GM10248 (cell line): ENCODE measurements at regions not wholly inside any gene's neighbourhood (a gene's known extent, or its start where the extent isn't known, plus 50 kb on each side); places are given as distances from the start of the nearest gene placed in this dataset.

ENCODE experiments used
- CTCF ChIA-PET: fragments of 300-600 bp; sonication (Branson Sonifier 250); formaldehyde crosslinking; extraction: SDS; loops from one replicate; lab custom pipeline; 2021; ENCODE audit warnings: antibody characterized with exemption; lab: Yijun Ruan, JAX
- POLR2A ChIA-PET: fragments of 350-650 bp; sonication (Branson Sonifier 250); formaldehyde crosslinking; extraction: SDS; loops from one replicate; lab custom pipeline; 2020; ENCODE audit warnings: antibody characterized with exemption; lab: Yijun Ruan, JAX
- DNase-seq: peaks from one replicate; pipeline ENCODE4 v3.0.0; 2012; ENCODE audit errors: extremely low spot score
- TF ChIP-seq, protein P1 (sequence below): IDR thresholded peaks from 2 replicates; pipeline ENCODE4 v1.5.1; 2012; ENCODE audit warnings: mild to moderate bottlenecking, low read depth; ENCODE audit errors: extremely low read depth, missing control alignments, control extremely low read depth

DNA sequence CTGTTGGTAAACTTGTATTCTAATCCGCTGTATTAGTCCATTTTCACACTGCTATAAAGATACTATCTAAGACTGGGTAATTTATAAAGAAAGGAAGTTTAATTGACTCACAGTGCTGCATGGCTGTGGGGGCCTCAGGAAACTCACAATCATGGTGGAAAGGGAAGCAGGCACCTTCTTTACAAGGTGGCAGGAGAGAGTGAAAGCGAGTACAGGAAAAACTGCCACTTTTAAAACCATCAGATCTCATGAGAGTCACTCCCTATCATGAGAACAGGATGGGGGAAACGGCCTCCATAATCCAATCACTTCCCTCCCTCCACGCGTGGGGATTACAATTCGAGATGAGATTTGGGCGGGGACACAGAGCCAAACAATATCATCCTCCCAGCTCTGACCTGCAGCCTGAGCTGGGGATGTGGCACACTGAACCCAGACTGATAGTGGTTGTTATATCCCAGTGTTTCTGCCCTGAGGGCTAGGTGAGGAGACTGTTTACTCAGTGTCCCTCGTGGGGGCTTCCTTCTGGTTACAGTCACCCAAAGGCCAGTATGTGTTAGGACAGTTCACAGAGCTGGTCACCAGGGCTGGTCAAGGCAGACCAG lies 488.3 kb downstream of the KDM4C start:
- DNase-seq: no peak
- ChIA-PET POLR2A (no interaction called here), CTCF (interaction anchor here (1.1 to 1.8 kb wide), 3 partner anchors 8 to 14 kb away, joined by 3 to 5 read pairs (median 5); no protein-coding TSS in a partner anchor)
- TF ChIP-seq, protein P1, sequence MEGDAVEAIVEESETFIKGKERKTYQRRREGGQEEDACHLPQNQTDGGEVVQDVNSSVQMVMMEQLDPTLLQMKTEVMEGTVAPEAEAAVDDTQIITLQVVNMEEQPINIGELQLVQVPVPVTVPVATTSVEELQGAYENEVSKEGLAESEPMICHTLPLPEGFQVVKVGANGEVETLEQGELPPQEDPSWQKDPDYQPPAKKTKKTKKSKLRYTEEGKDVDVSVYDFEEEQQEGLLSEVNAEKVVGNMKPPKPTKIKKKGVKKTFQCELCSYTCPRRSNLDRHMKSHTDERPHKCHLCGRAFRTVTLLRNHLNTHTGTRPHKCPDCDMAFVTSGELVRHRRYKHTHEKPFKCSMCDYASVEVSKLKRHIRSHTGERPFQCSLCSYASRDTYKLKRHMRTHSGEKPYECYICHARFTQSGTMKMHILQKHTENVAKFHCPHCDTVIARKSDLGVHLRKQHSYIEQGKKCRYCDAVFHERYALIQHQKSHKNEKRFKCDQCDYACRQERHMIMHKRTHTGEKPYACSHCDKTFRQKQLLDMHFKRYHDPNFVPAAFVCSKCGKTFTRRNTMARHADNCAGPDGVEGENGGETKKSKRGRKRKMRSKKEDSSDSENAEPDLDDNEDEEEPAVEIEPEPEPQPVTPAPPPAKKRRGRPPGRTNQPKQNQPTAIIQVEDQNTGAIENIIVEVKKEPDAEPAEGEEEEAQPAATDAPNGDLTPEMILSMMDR: no peak

GRCh38 chr9:7243838-7244237 lies 486.1 kb downstream of the KDM4C start:
- TF ChIP-seq, protein P1: no peak
- ChIA-PET CTCF (interaction anchor here (1.2 to 1.5 kb wide), 2 partner anchors 10 to 15 kb away, joined by 4 to 7 read pairs; no protein-coding TSS in a partner anchor), POLR2A (no interaction called here)
- no peak for DNase-seq

DNA sequence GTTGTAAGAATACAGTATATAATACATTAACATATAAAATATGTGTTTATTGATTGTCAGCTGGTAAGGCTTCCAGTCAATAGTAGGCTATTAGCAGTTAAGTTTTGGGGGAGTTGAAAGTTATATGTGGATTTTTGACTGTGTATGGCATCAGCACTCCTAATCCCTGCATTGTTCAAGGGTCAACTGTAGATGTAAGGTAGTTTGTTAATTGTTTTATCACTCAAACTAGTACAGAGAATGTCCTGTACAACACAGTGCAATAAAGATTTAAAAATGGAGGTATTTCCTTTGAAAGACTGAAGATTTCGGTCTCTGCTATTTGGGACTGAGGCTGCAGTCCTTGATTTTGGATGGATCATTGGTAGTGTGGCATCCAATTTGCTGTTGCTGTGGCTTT lies 484.4 kb downstream of the KDM4C start:
- TF ChIP-seq, protein P1: no peak
- ChIA-PET CTCF (no interaction called here), POLR2A (no interaction called here)
- DNase-seq: no peak

GRCh38 chr9:7241694-7242093 lies 483.9 kb downstream of the KDM4C start:
- TF ChIP-seq, protein P1: no peak
- no peak for DNase-seq
- ChIA-PET CTCF (no interaction called here), POLR2A (no interaction called here)

- DNase-seq: no peak
- TF ChIP-seq, protein P1: no peak
- ChIA-PET POLR2A (no interaction called here), CTCF (no interaction called here)
Observed at GRCh38 chr9:7240569-7241311, 483.0 kb downstream of the KDM4C start.

DNA sequence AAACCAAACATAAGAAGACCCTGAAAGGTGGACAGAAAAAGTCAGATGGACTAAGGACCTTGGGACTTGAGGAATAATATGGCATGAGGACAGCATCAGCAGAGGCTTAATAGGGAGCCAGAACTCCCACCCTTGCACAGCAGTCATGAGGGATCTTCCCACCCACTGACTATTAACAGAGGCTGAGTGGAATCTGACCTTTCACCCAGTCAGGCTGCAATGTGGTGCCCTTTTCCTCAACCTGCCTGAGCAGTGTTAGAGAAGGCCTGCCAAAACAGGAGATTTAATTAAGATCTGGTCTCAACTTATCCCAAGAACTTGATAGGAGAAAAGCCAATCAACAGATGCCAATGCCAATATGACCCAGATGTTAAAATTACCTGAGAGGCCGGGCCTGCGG lies 481.9 kb downstream of the KDM4C start:
- ChIA-PET CTCF (interaction anchor here (2.0 kb wide), 1 partner anchor 54 kb away, joined by 5 read pairs; no protein-coding TSS in a partner anchor), POLR2A (no interaction called here)
- TF ChIP-seq, protein P1: no peak
- DNase-seq: no peak
